ENCODE measurements at regions not wholly inside any gene's neighbourhood (a gene's known extent, or its start where the extent isn't known, plus 50 kb on each side); places are given as distances from the start of the nearest gene placed in this dataset.
"Not testable (repeated sequence)": the region's sequence is repeated elsewhere in the genome, so short reads cannot be mapped to it uniquely, and the experiment has no call there.

- peak; percentile 83 for DNase-seq (ENCODE audit: low read depth)
These were observed 398.4 kb downstream of the DAD1 start for GRCh38 chr14:22190411-22191191.

- no peak for DNase-seq (ENCODE audit: low read depth)
These were observed 399.1 kb downstream of the DAD1 start for GRCh38 chr14:22189881-22190280.

- no peak for DNase-seq (ENCODE audit: low read depth)
These were observed 400.7 kb downstream of the DAD1 start for GRCh38 chr14:22188318-22188717.

- DNase-seq (ENCODE audit: low read depth), result no peak
These were observed 403.2 kb downstream of the DAD1 start for GRCh38 chr14:22185789-22186188.

- DNase-seq (ENCODE audit: low read depth), result peak; percentile 38
These were observed 403.8 kb downstream of the DAD1 start for GRCh38 chr14:22185191-22185590.

GRCh38 chr14:22184830-22185168 lies 404.2 kb downstream of the DAD1 start:
- no peak for DNase-seq (ENCODE audit: low read depth)

GRCh38 chr14:22184157-22184829 lies 404.7 kb downstream of the DAD1 start:
- DNase-seq (ENCODE audit: low read depth), result peak; percentile 29

- DNase-seq (ENCODE audit: low read depth), result no peak
These were observed 409.0 kb downstream of the DAD1 start for GRCh38 chr14:22180045-22180444.

- DNase-seq (ENCODE audit: low read depth), result no peak
These were observed 409.8 kb downstream of the DAD1 start for GRCh38 chr14:22179190-22179589.

- DNase-seq (ENCODE audit: low read depth), result no peak
These were observed 410.6 kb downstream of the DAD1 start for GRCh38 chr14:22178333-22178839.

GRCh38 chr14:22177870-22178269 lies 411.2 kb downstream of the DAD1 start:
- DNase-seq (ENCODE audit: low read depth), result no peak

- no peak for DNase-seq (ENCODE audit: low read depth)
These were observed 412.1 kb downstream of the DAD1 start for GRCh38 chr14:22176957-22177356.

- not testable (repeated sequence) for DNase-seq (ENCODE audit: low read depth)
These were observed 413.8 kb downstream of the DAD1 start for GRCh38 chr14:22175278-22175558.

GRCh38 chr14:22174412-22175277 lies 414.4 kb downstream of the DAD1 start:
- no peak for DNase-seq (ENCODE audit: low read depth)

GRCh38 chr14:22168092-22168955 lies 420.7 kb downstream of the DAD1 start:
- peak; percentile 8 for DNase-seq (ENCODE audit: low read depth)

- no peak for DNase-seq (ENCODE audit: low read depth)
These were observed 424.4 kb downstream of the DAD1 start for GRCh38 chr14:22164616-22165015.

- peak; percentile 15 for DNase-seq (ENCODE audit: low read depth)
These were observed 426.0 kb downstream of the DAD1 start for GRCh38 chr14:22163051-22163450.

- DNase-seq (ENCODE audit: low read depth), result no peak
These were observed 429.1 kb downstream of the DAD1 start for GRCh38 chr14:22159957-22160356.

- no peak for DNase-seq (ENCODE audit: low read depth)
These were observed 429.9 kb downstream of the DAD1 start for GRCh38 chr14:22159099-22159498.

GRCh38 chr14:22158560-22158959 lies 430.5 kb downstream of the DAD1 start:
- DNase-seq (ENCODE audit: low read depth), result no peak

GRCh38 chr14:22155571-22155970 lies 433.5 kb downstream of the DAD1 start:
- no peak for DNase-seq (ENCODE audit: low read depth)

GRCh38 chr14:22152903-22153302 lies 436.1 kb downstream of the DAD1 start:
- DNase-seq (ENCODE audit: low read depth), result no peak

Data from iris pigment epithelial cell (primary cell).